ENCODE measurements at regions not wholly inside any gene's neighbourhood (a gene's known extent, or its start where the extent isn't known, plus 50 kb on each side); places are given as distances from the start of the nearest gene placed in this dataset.

- ATAC-seq (ENCODE audit: low read depth) (no peak), DNase-seq (no peak)
- Histone ChIP-seq H3K4me3 (ENCODE audit: control extremely low read depth in 1 of 5, extremely low read depth in 1 of 5, insufficient read depth in 1 of 5, low read depth in 2 of 5, low read length in 4 of 5) (no peak overlapping the region), H3K27me3 (replicated peaks in 1 of 4; ENCODE audit: control extremely low read depth in 1 of 4, control insufficient read depth in 3 of 4, insufficient read depth in 4 of 4, low read length in 3 of 4) (no peaks in the 10 kb centered on the region), H4K20me1 (ENCODE audit: control insufficient read depth, insufficient read depth, low read length, poor library complexity, severe bottlenecking) (no peaks in the 10 kb centered on the region), H3K4me2 (replicated peaks; ENCODE audit: low read depth, low read length, poor library complexity, severe bottlenecking) (no peak overlapping the region), H2AFZ (ENCODE audit: insufficient read depth, low read depth, low read length, poor library complexity, severe bottlenecking) (no peak overlapping the region), H3K4me1 (ENCODE audit: control insufficient read depth in 2 of 2, insufficient read depth in 2 of 2, low read length in 2 of 2) (peaks cover 0 to 1% of the 10 kb centered on the region in 2 donors), H3K9me3 (ENCODE audit: control extremely low read depth in 1 of 3, control insufficient read depth in 2 of 3, insufficient read depth in 1 of 3, low read length in 2 of 3) (no peaks in the 10 kb centered on the region), H3K79me2 (ENCODE audit: control insufficient read depth, insufficient read depth, low read length) (no peaks in the 10 kb centered on the region), H3K9ac (ENCODE audit: low read length) (no peak overlapping the region), H3K27ac (ENCODE audit: low read length in 2 of 2) (no peak overlapping the region), H3K36me3 (replicated peaks in 1 of 2; ENCODE audit: control extremely low read depth in 1 of 2, control insufficient read depth in 1 of 2, extremely low read depth in 1 of 2, insufficient read depth in 2 of 2, low read length in 1 of 2) (no peaks in the 10 kb centered on the region)
- no peak overlapping the region for H3K27ac Mint-ChIP-seq
- WGBS (ENCODE audit: insufficient coverage) = 87% methylated on average over 6 of the region's 7 CpGs
- peaks cover 5% of the 10 kb centered on the region for H3K4me1 Mint-ChIP-seq
- intact Hi-C loops (cut with micrococcal nuclease) = no loop called here
- ChIA-PET POLR2A (no interaction called here), CTCF (no interaction called here)
- H3K27me3 Mint-ChIP-seq = peaks cover 17% of the 10 kb centered on the region
- H3K4me3 Mint-ChIP-seq = no peak overlapping the region
- H3K9me3 Mint-ChIP-seq (ENCODE audit: insufficient read depth) = no peaks in the 10 kb centered on the region
- no peak for TF ChIP-seq EZH2 (IDR thresholded peaks at IDR 0.05; ENCODE audit: borderline replicate concordance, insufficient read depth, low read depth, low read length, poor library complexity, severe bottlenecking)
- TF ChIP-seq CTCF (IDR thresholded peaks at IDR 0.05) = no peak
Observed at GRCh38 chr1:91585982-91586381, 85.3 kb downstream of the CDC7 start.

GRCh38 chr1:91589437-91589836 is 88.8 kb downstream of the CDC7 start:
- ChIA-PET POLR2A (no interaction called here), CTCF (no interaction called here)
- no peaks in the 10 kb centered on the region for H3K9me3 ChIP-seq (ENCODE audit: control extremely low read depth in 1 of 3, control insufficient read depth in 2 of 3, insufficient read depth in 1 of 3, low read length in 2 of 3)
- no peak overlapping the region for H2AFZ ChIP-seq (ENCODE audit: insufficient read depth, low read depth, low read length, poor library complexity, severe bottlenecking)
- H3K27me3 ChIP-seq (replicated peaks in 1 of 4; ENCODE audit: control extremely low read depth in 1 of 4, control insufficient read depth in 3 of 4, insufficient read depth in 4 of 4, low read length in 3 of 4) = no peaks in the 10 kb centered on the region
- H3K4me3 ChIP-seq (ENCODE audit: control extremely low read depth in 1 of 5, extremely low read depth in 1 of 5, insufficient read depth in 1 of 5, low read depth in 2 of 5, low read length in 4 of 5) = no peak overlapping the region
- H4K20me1 ChIP-seq (ENCODE audit: control insufficient read depth, insufficient read depth, low read length, poor library complexity, severe bottlenecking) = no peaks in the 10 kb centered on the region
- H3K4me1 ChIP-seq (ENCODE audit: control insufficient read depth in 2 of 2, insufficient read depth in 2 of 2, low read length in 2 of 2) = peaks cover 0 to 7% of the 10 kb centered on the region in 2 donors
- intact Hi-C loops (cut with micrococcal nuclease) = no loop called here
- DNase-seq (no peak), ATAC-seq (ENCODE audit: low read depth) (no peak)
- no peaks in the 10 kb centered on the region for H3K79me2 ChIP-seq (ENCODE audit: control insufficient read depth, insufficient read depth, low read length)
- no peak overlapping the region for H3K4me2 ChIP-seq (replicated peaks; ENCODE audit: low read depth, low read length, poor library complexity, severe bottlenecking)
- H3K36me3 ChIP-seq (replicated peaks in 1 of 2; ENCODE audit: control extremely low read depth in 1 of 2, control insufficient read depth in 1 of 2, extremely low read depth in 1 of 2, insufficient read depth in 2 of 2, low read length in 1 of 2) = no peaks in the 10 kb centered on the region
- Mint-ChIP-seq H3K9me3 (ENCODE audit: insufficient read depth) (no peaks in the 10 kb centered on the region), H3K4me1 (peaks cover 10% of the 10 kb centered on the region), H3K27me3 (peaks cover 22% of the 10 kb centered on the region), H3K27ac (no peak overlapping the region), H3K4me3 (no peak overlapping the region)
- no peak overlapping the region for H3K27ac ChIP-seq (ENCODE audit: low read length in 2 of 2)
- TF ChIP-seq CTCF (IDR thresholded peaks at IDR 0.05) (no peak), EZH2 (IDR thresholded peaks at IDR 0.05; ENCODE audit: borderline replicate concordance, insufficient read depth, low read depth, low read length, poor library complexity, severe bottlenecking) (no peak)
- H3K9ac ChIP-seq (ENCODE audit: low read length) = no peak overlapping the region
